ENCODE measurements at regions not wholly inside any gene's neighbourhood (a gene's known extent, or its start where the extent isn't known, plus 50 kb on each side); places are given as distances from the start of the nearest gene placed in this dataset.

GRCh38 chr14:104366931-104367865 lies 212.4 kb upstream of the C14orf180 start:
- DNase-seq (ENCODE audit: low spot score) = no peak
- 82% methylated on average over 16 of the region's 16 CpGs for WGBS
- H3K4me1 ChIP-seq (ENCODE audit: control insufficient read depth in 4 of 4, insufficient read depth in 4 of 4, low read length in 3 of 4) = no peaks in the 10 kb centered on the region
- H3K27ac ChIP-seq (ENCODE audit: low read depth in 1 of 2, low read length in 2 of 2) = no peak overlapping the region
- no peaks in the 10 kb centered on the region for H3K36me3 ChIP-seq (ENCODE audit: control insufficient read depth in 4 of 4, insufficient read depth in 3 of 4, low read depth in 1 of 4, low read length in 3 of 4)
- peaks cover 0 to 4% (median 0%) of the 10 kb centered on the region in 4 donors for H3K27me3 ChIP-seq (ENCODE audit: control insufficient read depth in 4 of 4, insufficient read depth in 4 of 4, low read length in 3 of 4)
- TF ChIP-seq, protein P1, sequence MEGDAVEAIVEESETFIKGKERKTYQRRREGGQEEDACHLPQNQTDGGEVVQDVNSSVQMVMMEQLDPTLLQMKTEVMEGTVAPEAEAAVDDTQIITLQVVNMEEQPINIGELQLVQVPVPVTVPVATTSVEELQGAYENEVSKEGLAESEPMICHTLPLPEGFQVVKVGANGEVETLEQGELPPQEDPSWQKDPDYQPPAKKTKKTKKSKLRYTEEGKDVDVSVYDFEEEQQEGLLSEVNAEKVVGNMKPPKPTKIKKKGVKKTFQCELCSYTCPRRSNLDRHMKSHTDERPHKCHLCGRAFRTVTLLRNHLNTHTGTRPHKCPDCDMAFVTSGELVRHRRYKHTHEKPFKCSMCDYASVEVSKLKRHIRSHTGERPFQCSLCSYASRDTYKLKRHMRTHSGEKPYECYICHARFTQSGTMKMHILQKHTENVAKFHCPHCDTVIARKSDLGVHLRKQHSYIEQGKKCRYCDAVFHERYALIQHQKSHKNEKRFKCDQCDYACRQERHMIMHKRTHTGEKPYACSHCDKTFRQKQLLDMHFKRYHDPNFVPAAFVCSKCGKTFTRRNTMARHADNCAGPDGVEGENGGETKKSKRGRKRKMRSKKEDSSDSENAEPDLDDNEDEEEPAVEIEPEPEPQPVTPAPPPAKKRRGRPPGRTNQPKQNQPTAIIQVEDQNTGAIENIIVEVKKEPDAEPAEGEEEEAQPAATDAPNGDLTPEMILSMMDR (IDR thresholded peaks at IDR 0.05; ENCODE audit: low read depth, low read length, missing input control) = no peak
- TF ChIP-seq ATF3 (IDR thresholded peaks at IDR 0.05) = no peak
- no peak for TF ChIP-seq GABPA (IDR thresholded peaks at IDR 0.05 in 1 of 2, conservative IDR thresholded peaks at IDR 0.05 in 1 of 2)
- no peak for TF ChIP-seq FOXA2 (IDR thresholded peaks at IDR 0.05)
- no peak for TF ChIP-seq NR2F2 (IDR thresholded peaks at IDR 0.05)
- TF ChIP-seq RXRA (IDR thresholded peaks at IDR 0.05) = no peak
- no peak for TF ChIP-seq JUND (IDR thresholded peaks at IDR 0.05)
- TF ChIP-seq, protein P2, sequence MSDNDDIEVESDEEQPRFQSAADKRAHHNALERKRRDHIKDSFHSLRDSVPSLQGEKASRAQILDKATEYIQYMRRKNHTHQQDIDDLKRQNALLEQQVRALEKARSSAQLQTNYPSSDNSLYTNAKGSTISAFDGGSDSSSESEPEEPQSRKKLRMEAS (IDR thresholded peaks at IDR 0.05) = no peak
- TF ChIP-seq FOXA1 (IDR thresholded peaks at IDR 0.05) = no peak
- TF ChIP-seq YY1 (IDR thresholded peaks at IDR 0.05) = no peak
- TF ChIP-seq, protein P3, sequence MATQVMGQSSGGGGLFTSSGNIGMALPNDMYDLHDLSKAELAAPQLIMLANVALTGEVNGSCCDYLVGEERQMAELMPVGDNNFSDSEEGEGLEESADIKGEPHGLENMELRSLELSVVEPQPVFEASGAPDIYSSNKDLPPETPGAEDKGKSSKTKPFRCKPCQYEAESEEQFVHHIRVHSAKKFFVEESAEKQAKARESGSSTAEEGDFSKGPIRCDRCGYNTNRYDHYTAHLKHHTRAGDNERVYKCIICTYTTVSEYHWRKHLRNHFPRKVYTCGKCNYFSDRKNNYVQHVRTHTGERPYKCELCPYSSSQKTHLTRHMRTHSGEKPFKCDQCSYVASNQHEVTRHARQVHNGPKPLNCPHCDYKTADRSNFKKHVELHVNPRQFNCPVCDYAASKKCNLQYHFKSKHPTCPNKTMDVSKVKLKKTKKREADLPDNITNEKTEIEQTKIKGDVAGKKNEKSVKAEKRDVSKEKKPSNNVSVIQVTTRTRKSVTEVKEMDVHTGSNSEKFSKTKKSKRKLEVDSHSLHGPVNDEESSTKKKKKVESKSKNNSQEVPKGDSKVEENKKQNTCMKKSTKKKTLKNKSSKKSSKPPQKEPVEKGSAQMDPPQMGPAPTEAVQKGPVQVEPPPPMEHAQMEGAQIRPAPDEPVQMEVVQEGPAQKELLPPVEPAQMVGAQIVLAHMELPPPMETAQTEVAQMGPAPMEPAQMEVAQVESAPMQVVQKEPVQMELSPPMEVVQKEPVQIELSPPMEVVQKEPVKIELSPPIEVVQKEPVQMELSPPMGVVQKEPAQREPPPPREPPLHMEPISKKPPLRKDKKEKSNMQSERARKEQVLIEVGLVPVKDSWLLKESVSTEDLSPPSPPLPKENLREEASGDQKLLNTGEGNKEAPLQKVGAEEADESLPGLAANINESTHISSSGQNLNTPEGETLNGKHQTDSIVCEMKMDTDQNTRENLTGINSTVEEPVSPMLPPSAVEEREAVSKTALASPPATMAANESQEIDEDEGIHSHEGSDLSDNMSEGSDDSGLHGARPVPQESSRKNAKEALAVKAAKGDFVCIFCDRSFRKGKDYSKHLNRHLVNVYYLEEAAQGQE (IDR thresholded peaks at IDR 0.05) = no peak
- TF ChIP-seq, protein P4, sequence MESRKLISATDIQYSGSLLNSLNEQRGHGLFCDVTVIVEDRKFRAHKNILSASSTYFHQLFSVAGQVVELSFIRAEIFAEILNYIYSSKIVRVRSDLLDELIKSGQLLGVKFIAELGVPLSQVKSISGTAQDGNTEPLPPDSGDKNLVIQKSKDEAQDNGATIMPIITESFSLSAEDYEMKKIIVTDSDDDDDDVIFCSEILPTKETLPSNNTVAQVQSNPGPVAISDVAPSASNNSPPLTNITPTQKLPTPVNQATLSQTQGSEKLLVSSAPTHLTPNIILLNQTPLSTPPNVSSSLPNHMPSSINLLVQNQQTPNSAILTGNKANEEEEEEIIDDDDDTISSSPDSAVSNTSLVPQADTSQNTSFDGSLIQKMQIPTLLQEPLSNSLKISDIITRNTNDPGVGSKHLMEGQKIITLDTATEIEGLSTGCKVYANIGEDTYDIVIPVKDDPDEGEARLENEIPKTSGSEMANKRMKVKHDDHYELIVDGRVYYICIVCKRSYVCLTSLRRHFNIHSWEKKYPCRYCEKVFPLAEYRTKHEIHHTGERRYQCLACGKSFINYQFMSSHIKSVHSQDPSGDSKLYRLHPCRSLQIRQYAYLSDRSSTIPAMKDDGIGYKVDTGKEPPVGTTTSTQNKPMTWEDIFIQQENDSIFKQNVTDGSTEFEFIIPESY (IDR thresholded peaks at IDR 0.05) = no peak
- no peak for TF ChIP-seq HNF4A (conservative IDR thresholded peaks at IDR 0.05)
- TF ChIP-seq TAF1 (conservative IDR thresholded peaks at IDR 0.05) = no peak
- TF ChIP-seq SP1 (IDR thresholded peaks at IDR 0.05) = no peak
- TF ChIP-seq HNF4G (IDR thresholded peaks at IDR 0.05) = no peak
- no peak for TF ChIP-seq EGR1 (IDR thresholded peaks at IDR 0.05; ENCODE audit: low read depth in 2 of 2)
- no peak for TF ChIP-seq RAD21 (IDR thresholded peaks at IDR 0.05)
- H3K9me3 ChIP-seq (ENCODE audit: control insufficient read depth in 4 of 4, low read length in 3 of 4) = no peaks in the 10 kb centered on the region
- no peak overlapping the region for H3K4me3 ChIP-seq (ENCODE audit: low read depth in 1 of 3, low read length in 3 of 3)
- no peak overlapping the region for H3K9ac ChIP-seq (ENCODE audit: low read depth in 1 of 2, low read length in 2 of 2)
